ENCODE measurements at regions not wholly inside any gene's neighbourhood (a gene's known extent, or its start where the extent isn't known, plus 50 kb on each side); places are given as distances from the start of the nearest gene placed in this dataset.

GRCh38 chr14:25508845-25509244 is 458.9 kb upstream of the STXBP6 start:
- H3K36me3 ChIP-seq (ENCODE audit: insufficient read depth), result no peaks in the 10 kb centered on the region
- no peak overlapping the region for H3K27ac ChIP-seq

GRCh38 chr14:25501749-25502148 is 451.8 kb upstream of the STXBP6 start:
- no peaks in the 10 kb centered on the region for H3K27me3 ChIP-seq (ENCODE audit: insufficient read depth, low read depth)
- H3K9ac ChIP-seq, result no peak overlapping the region
- no peaks in the 10 kb centered on the region for H3K36me3 ChIP-seq (ENCODE audit: insufficient read depth)
- no peak overlapping the region for H3K4me3 ChIP-seq (IDR thresholded peaks at IDR 0.05; ENCODE audit: insufficient read depth, low read depth, low read length)
- no peak overlapping the region for H3K4me2 ChIP-seq
- H3K4me1 ChIP-seq (ENCODE audit: low read depth, poor library complexity, severe bottlenecking), result no peaks in the 10 kb centered on the region
- H2AFZ ChIP-seq (ENCODE audit: low read depth), result no peak overlapping the region
- no peak for TF ChIP-seq CTCF (conservative IDR thresholded peaks at IDR 0.05; ENCODE audit: low read depth, low read length)
- no peaks in the 10 kb centered on the region for H3K79me2 ChIP-seq (ENCODE audit: insufficient read depth, low read depth)
- H4K20me1 ChIP-seq (ENCODE audit: insufficient read depth), result no peaks in the 10 kb centered on the region
- H3K27ac ChIP-seq, result no peak overlapping the region

More at GRCh38 chr14:25508845-25509244, 458.9 kb upstream of the STXBP6 start:
- Histone ChIP-seq H3K4me1 (ENCODE audit: low read depth, poor library complexity, severe bottlenecking) (no peaks in the 10 kb centered on the region), H3K4me2 (no peak overlapping the region), H3K4me3 (IDR thresholded peaks at IDR 0.05; ENCODE audit: insufficient read depth, low read depth, low read length) (no peak overlapping the region), H3K9ac (no peak overlapping the region), H3K79me2 (ENCODE audit: insufficient read depth, low read depth) (no peaks in the 10 kb centered on the region), H3K27me3 (ENCODE audit: insufficient read depth, low read depth) (no peaks in the 10 kb centered on the region), H4K20me1 (ENCODE audit: insufficient read depth) (no peaks in the 10 kb centered on the region), H2AFZ (ENCODE audit: low read depth) (no peak overlapping the region)
- TF ChIP-seq CTCF (conservative IDR thresholded peaks at IDR 0.05; ENCODE audit: low read depth, low read length), result no peak

- Histone ChIP-seq H4K20me1 (ENCODE audit: insufficient read depth) (no peaks in the 10 kb centered on the region), H3K36me3 (ENCODE audit: insufficient read depth) (no peaks in the 10 kb centered on the region), H3K9ac (no peak overlapping the region), H3K4me1 (ENCODE audit: low read depth, poor library complexity, severe bottlenecking) (no peaks in the 10 kb centered on the region), H3K4me3 (IDR thresholded peaks at IDR 0.05; ENCODE audit: insufficient read depth, low read depth, low read length) (no peak overlapping the region), H2AFZ (ENCODE audit: low read depth) (no peak overlapping the region), H3K27ac (no peak overlapping the region), H3K27me3 (ENCODE audit: insufficient read depth, low read depth) (no peaks in the 10 kb centered on the region), H3K79me2 (ENCODE audit: insufficient read depth, low read depth) (no peaks in the 10 kb centered on the region), H3K4me2 (no peak overlapping the region)
- TF ChIP-seq CTCF (conservative IDR thresholded peaks at IDR 0.05; ENCODE audit: low read depth, low read length), result no peak
These were observed 439.0 kb upstream of the STXBP6 start for GRCh38 chr14:25488961-25489360.

- no peak for TF ChIP-seq CTCF (conservative IDR thresholded peaks at IDR 0.05; ENCODE audit: low read depth, low read length)
These were observed 435.4 kb upstream of the STXBP6 start for GRCh38 chr14:25485381-25485780.

More at GRCh38 chr14:25485381-25485780, 435.4 kb upstream of the STXBP6 start:
- H3K4me3 ChIP-seq (IDR thresholded peaks at IDR 0.05; ENCODE audit: insufficient read depth, low read depth, low read length), result no peak overlapping the region
- no peaks in the 10 kb centered on the region for H4K20me1 ChIP-seq (ENCODE audit: insufficient read depth)
- H2AFZ ChIP-seq (ENCODE audit: low read depth), result no peak overlapping the region
- no peaks in the 10 kb centered on the region for H3K36me3 ChIP-seq (ENCODE audit: insufficient read depth)
- no peaks in the 10 kb centered on the region for H3K4me1 ChIP-seq (ENCODE audit: low read depth, poor library complexity, severe bottlenecking)
- H3K4me2 ChIP-seq, result no peak overlapping the region
- H3K9ac ChIP-seq, result no peak overlapping the region
- no peaks in the 10 kb centered on the region for H3K79me2 ChIP-seq (ENCODE audit: insufficient read depth, low read depth)
- H3K27ac ChIP-seq, result no peak overlapping the region
- H3K27me3 ChIP-seq (ENCODE audit: insufficient read depth, low read depth), result no peaks in the 10 kb centered on the region
